EL (cell line): ENCODE measurements at regions not wholly inside any gene's neighbourhood (a gene's known extent, or its start where the extent isn't known, plus 50 kb on each side); places are given as distances from the start of the nearest gene placed in this dataset.
"Not testable (repeated sequence)": the region's sequence is repeated elsewhere in the genome, so short reads cannot be mapped to it uniquely, and the experiment has no call there.

Experiments
- DNase-seq: peaks from one replicate; pipeline ENCODE4 v3.0.0-alpha.2; 2016

DNA sequence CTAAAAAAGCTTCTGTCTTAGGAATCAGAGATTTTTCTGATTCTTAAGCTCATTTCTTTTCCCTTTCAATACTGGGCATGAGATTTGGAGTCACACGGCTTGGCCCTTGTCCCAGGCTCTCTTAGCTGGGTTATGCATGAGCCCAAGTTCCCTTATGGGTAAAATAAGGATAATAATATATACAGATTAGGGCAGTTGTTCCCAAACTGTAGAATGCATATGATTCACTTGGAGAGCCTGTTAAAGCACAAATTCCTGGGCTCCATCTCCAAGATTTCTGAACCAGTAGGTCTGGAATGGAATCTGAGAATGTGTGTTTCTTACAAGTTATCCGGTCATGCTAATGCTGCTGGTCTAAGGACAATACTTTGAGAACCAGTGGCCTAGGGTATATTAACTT is 154.0 kb downstream of the REEP3 start:
- no peak for DNase-seq

DNA sequence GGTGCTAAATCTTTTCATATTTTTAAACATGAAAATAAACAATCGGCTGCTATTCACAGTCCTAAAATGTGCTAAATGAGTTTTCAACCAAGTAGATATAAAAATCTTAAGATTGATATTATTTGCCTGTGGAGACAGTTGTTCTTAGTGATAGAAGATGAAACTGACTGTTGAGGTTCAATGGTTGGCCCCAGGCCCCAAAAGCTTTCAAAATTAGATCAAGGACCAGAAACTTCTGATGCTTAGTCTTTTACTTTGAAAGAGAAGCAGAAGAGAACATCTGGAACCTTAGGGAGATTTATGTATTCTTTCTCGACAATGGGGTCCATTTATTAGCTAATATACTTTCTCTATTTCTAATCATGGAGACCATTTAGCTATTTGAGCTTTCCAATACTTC is 155.8 kb downstream of the REEP3 start:
- no peak for DNase-seq

DNA sequence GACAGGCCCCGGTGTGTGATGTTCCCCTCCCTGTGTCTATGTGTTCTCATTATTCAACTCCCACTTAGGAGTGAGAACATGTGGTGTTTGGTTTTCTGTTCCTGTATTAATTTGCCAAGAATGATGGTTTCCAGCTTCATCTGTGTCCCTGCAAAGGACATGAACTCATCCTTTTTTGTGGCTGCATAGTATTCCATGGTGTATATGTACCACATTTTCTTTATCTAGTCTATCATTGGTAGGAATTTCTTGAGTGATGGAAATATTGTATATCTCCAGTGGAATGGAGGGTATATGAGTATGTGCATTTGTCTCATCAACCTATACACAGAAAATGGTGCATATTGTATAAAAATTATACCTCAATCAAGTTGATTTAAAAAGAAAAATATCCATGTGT is 159.3 kb downstream of the REEP3 start:
- DNase-seq: not testable (repeated sequence)

DNA sequence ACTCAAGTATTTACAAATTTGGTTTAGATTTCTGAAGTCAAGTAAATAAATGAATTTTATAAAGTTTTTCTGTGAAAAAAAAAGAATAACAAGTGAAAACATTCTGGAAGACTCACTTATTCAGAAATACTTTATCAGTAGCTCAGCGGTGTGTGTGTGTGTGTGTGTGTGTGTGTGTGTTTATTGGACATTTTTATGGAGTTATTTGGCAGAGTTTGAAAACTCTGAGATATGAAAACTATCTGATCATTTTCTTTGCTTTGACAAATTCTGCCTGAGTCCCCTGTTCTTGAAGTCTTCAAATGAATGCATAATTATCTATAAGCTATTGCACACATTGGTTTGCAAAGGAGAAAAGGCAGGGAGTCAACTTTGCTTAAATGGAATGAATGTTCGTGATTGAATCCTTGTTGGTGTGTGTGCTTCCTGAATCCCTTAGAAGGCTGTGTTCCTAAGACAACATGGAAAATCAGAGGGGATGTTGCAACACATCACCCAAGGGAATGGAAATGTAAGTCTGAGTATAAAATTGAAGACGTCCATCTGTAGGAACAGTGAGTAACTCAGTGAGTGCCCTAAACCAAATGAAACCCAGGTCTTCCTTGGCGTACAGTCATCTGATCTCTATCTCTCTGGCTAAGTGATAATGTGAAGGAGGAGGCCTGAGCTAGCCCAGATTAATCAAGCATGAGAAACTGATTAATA is 160.9 kb downstream of the REEP3 start:
- peak; percentile 84 for DNase-seq

DNA sequence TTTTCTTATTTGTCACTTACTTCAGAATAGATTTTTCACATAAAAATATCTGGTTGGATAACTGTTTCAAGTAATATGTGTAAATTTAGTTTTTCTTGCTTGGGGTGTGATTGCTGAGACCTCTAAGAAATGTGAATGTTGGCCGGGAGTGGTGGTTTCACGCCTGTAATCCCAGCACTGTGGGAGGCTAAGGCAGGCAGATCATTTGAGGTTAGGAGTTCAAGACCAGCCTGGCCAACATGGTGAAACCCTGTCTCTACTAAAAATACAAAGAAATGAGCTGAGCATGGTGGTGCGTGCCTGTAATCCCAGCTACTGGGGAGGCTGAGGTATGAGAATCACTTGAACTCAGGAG is 161.5 kb downstream of the REEP3 start:
- DNase-seq: not testable (repeated sequence)

DNA sequence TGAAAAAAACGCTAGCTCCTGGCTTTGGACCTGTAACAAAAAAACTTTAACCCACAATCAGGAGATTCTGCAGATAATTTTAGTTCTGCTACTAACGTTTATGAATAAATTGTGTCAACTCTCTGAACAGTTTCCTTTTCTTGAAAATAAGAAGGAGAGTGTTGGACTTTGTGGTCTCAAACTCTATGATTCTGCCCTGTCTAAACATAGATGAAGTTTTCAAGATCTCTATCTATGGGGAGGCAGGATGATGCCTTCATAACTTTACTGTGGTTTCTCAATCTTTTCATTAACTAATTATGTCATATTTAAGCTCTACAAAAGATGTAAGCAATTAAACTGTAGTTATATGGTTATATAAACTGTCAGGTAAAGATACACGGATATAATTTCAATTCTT is 162.0 kb downstream of the REEP3 start:
- no peak for DNase-seq

DNA sequence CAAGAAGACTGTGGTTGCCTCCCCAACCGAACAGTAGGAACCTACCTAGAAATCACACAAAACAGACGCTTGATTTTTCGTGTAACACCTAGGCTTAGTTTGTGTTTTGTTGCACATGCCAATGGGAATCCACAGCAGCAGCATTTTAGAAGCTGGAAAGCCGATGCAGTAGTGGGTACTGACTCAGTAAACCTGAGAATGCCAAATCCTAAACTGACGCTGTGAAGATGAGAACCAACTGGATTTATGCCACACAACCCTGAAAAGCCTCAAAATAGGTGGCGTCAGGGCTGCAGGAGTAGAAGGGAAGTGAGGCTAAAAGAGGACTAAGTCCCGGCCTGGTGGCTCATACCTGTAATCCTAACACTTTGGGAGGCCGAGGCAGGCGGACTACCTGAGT is 162.5 kb downstream of the REEP3 start:
- DNase-seq: no peak

DNA sequence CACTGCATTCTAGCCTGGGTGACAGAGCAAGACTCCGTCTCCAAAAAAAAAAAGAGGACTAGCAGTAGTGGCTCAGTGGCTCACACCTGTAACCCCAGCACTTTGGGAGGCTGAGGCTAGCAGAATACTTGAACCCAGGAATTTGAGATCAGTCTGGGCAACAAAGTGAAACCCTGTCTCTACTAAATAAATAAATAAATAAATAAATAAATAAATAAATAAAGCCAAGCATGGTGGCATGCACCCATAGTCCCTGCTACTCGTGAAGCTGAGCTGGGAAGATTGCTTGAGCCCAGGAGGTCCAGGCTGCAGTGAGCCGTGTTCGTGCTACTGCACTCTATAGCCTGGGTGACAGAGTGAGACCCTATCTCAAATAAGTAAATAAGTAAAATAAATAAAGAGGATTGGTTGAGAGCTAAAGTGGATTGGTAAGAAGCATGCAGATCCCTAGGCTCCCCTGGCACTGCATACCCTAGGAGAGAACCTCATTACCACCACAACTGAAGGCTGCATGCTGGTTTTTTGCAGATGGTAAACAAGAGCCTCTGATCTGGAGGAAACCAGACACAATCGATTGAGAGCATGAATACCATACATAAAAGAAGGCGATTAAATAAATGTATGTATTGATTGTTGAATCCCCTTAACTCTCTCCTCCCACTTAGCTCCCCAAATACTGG is 163.2 kb downstream of the REEP3 start:
- no peak for DNase-seq

DNA sequence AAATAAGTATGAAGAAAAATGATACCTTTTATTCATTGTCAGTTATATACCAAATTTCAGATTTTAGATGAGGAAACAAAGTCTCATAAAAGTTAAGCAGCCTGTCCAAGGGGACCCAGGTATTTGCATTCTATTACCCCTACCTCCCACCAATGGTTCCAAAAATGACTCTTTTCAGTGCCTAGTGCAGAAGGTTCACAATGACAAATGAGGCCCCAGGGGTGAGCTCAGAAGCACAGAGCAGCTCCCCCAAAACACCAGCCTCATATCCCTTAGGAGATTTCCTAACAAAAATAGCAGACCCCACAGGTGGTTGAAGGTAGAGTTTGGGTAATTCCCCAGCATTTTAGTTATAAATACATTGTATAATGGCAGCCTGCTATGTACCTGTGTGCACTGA is 168.6 kb downstream of the REEP3 start:
- DNase-seq: no peak

DNA sequence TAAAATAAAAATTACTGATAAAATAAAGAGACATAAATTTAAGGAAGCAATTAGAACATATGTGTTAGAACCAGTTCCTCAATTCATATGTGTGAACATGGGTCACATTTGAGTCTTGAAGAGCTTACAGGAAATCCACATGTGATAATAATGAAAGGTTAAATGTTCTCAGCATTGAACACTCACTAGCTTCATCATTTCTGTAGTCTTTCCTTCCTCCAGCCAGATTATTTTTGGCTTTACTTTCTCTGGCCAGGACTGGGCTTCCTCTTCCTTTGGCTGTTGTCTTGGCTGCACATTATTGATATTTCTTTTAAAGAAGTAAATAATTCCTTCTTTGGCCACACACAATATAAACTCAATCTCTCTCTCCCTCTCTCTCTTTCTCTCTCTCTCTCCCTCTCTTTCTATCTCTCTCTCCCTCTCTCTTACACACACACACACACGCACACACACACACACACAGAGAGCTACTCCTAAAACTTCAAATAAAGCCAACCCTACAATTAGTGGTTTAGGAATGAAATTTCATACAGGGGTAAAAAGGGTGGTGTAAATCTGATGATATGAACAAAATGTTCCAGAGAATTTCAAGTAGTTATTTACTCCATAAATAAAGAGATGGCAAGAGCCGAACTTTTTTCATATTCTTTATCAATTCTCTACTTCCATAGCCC is 171.2 kb downstream of the REEP3 start:
- DNase-seq: no peak

DNA sequence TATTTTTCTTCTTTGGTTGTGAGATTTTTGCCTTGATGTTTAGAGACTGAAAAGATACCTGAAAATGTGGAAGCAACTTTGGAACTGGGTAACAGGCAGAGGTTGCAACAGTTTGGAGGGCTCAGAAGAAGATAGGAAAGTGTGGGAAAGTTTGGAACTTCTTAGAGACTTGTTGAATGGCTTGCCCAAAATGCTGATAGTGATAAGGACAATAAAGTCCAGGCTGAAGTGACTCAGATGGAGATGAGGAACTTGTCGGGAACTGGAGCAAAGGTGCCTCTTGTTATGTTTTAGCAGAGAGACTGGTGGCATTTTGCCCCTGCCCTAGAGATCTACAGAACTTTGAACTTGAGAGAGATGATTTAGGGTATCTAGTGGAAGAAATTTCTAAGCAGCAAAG is 171.8 kb downstream of the REEP3 start:
- not testable (repeated sequence) for DNase-seq

DNA sequence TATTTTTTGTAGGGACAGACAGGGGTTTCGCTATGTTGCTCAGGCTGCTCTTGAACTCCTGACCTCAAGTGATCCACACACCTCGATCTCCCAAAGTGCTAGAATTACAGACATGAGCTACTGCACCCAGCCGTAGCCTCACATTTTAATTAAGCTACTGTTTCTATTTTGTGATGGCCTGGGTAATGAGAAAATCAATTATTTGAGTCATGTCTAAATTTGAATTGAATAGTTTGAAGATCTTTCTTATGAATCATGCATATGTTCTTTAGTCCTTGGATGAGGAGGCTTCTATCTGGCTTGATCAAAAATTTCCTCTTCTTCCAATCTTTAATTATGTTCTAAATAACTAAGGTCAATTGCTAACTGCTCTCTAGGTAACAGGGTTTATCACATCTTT is 175.0 kb downstream of the REEP3 start:
- no peak for DNase-seq

DNA sequence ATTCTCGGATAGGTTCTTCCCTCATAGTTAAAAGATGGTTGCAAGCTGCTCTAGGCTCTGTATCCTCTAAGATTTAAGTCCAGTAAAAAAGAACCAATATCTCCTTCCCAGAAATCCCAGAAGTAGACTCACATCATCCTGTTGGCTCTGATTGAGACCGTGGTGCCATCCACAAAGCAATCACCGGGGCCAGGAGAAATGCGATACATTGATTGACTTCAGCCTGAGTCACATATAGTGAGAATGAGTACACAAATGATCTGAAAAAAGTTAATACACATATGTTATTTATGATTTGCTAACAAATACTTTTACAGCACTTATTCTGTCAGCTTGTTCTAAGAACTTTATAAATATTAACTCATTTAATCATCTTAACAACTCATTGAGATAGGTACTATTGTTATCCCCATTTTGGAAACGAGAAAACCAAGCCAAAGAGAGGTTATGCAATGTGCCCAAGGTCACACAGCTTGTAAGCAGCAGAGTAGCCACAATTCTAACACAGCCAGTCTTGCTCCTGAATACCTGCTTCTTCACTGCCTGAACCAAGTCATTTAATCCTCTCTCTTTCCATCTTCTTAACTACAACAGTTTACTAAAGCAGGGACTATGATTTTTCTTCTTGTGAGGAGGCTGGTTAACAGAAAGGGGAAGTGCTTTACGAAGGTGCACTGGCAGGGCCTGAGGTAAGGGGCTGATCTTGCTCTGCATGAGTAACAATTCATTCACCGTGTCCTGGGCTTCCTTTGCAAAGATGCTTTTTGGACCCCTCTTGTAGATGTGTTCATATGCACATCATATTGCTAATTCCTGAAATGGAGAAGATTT is 177.0 kb downstream of the REEP3 start:
- no peak for DNase-seq

DNA sequence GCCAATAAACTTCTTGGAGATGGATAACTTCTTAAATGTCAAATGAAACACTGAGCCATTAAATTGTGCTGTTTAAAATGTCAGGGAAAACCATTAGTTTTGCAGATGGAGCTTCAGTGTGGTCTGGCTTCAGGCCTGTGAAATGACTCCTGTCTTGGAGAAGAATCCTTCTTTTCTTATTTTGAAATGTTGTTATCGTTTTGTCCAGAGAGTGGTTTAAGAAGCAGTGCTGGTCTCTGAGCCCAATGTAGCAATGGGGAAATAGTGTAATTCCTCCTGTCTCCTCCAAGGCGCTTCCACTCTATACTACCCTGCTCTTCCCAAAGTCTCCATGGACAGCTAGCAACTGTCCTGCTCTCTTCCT is 177.6 kb downstream of the REEP3 start:
- DNase-seq: no peak

DNA sequence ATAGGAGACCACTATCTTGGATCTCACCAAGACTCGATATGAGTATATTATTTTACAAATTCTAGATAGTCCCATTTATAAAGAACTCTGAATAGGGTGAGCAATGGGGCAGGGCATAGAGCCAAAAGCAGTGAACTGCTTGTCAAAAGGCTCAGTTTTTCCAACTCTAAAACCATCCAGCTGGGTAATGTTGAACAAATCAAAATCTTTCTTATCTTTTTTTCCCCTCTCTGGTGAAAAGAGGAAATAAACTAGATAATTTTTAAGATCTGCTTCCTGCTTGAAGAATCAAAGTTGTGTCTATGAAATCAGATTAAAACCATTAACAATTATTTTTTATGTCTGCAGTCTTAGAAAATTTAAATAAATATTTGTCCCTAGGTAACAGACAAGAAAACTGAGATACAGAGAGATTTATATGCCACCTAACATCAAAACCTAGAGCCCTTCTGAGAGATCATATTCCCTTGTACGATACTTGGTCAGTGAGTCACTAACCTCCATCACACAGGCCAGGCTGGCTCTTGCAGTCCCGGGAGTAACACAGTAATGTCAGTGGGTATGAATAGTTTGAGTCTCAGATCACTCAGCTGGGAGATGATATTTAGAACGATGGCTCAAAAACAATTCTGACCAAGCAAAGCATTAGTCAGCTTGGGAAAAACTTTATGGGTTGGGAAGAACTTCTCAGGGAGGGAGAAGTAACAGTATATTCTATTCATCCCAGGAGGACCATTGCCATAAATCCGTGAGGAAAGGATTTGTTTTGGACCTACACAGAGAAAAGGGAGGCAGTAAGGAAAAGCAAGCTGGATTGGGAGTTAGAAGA is 178.8 kb downstream of the REEP3 start:
- DNase-seq: peak; percentile 97

DNA sequence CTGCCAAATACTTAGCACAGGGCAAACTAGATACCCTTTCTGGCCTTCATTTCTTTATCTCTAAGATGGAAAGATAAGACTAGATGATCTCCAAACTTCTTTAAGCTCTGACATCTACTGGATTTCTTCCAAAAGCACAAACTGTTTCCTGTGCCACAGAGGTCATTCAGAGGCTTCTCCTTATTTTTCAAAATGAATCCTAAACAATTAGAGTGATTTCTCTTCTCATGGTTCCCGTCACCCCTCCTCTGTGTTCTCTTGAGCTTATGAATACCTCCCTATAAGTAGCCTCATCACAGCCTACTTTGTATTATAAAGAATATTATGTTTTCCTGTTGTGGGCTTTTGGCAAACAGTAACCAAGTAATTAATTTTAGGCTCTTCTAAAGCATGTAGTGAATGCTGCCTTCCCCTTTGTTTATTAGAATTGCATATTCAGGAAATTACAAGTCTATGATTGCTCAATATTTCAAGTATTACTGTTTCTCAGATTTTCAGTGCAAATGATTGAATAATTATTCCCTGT is 179.5 kb downstream of the REEP3 start:
- DNase-seq: peak; percentile 29

DNA sequence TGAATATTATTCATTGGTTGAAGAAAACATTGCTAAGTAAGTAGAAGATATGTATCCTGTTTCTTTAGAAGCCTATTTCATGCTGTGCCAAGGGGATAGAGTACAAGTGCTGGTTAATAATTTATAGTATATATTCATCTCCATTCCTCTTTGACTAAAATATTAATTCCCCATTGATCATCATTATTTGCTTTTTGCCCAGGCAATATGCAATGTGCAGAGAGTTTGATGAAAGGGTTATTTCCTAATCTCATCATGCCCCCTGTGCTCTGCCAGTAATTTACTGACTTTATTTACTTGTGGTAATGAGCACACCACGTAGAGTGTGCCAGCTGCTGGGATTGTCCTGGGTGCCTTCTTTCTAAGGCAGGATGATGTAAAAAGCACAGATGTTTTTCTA is 180.9 kb downstream of the REEP3 start:
- no peak for DNase-seq

DNA sequence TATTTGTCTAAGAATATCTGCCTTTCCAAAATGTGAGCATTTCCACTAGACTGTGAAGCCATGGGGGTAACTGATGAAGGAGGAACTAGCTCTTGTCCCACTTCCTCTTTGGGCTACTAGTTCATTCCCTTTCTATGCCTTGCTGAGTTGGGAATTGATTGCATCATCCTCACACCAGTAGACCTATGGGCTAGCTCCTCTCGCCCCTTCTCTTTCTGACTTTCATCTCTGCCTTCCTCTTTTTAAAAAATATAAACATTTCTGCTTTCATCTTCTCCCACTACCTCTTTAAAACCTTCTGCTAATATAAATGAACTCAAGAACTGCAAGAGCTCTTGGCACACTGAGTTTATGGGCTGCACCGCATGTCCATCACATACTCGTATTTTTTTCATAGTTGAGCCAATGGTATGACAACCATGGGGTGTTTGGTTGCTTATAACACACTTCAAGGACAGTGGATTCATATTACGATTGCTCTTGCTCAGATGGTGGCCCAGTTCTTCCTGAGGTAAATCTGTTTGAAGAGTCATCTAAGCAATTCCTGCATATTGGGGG is 182.0 kb downstream of the REEP3 start:
- DNase-seq: peak; percentile 29

DNA sequence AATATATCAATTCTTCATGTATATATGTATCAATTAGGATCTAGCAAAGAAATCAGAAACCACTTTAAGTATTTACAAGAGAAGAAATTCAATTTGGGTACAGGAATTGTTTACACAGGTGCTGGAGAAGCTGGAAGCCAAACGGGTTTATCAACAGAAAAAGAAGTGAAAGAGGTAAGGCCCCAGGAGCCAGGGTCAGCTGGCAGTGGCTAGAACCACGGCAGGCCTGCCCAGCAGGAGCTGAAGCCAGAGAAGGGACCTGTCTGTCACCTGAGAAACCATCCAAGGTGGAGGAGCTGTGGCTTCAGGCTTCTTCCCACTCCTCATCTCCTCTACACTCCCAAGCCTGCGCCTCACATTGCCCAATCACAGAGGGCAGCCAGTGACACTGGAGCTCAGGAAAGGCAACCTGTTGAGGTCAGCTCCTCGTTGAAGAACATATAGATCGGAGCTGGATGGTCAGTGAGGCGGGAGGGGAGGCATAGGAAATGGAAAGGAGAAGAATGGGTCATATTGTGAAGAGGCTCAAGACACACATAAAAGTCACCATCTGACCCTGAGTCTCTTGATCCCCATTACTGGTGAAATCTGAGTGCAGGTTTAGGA is 182.6 kb downstream of the REEP3 start:
- DNase-seq: no peak

DNA sequence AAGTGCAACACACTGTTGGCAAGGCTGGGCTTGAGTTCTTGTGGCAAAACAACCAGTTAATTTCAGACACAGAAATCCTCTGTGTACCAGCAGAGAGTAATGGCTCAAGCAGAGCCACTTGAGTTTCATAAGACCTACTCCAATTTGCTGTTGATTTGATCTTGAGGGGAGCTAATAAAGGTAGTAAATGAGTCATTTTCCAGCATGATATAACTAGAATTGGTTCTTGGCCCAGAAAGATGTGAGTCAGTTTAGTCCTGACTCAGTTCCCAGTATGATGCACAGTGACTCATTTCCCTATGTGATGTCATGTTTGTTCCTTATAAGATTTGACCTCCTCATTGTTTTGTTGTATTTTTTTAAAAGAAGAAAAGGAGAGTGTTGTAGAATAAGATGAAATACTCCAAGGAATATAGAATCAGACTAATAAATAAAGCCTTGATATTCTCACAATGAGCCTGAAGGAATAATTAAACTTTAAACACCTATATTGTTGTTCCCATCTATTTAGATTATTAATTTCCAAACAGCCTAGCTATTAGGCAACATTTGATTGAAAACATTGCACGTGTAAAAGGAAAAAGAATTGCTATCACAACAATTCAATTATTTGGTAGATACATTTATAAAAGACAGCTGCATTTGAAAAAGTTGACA is 186.2 kb downstream of the REEP3 start:
- DNase-seq: peak; percentile 97

DNA sequence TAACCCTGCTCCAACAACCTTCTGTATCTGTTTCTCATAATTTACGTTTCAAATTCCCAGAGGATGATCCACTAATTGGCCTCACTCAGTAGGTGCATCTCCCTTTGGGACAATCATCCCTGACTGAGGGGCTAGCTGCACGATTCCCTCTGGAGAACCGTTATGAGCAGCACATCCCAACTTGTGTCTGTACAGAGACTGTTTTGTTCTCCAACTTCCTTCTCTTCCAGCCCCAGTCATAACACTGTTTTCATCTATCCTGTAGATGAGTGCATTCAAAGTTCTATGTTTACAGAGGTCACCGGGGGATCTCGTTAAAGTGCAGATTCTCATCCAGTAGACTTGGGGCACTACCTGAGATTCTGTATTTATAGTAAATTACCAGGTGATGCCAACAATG is 187.2 kb downstream of the REEP3 start:
- no peak for DNase-seq
